Tibial nerve (tissue), 3 donors: ENCODE measurements at regions not wholly inside any gene's neighbourhood (a gene's known extent, or its start where the extent isn't known, plus 50 kb on each side); places are given as distances from the start of the nearest gene placed in this dataset.

Source experiments
- POLR2A ChIP-seq, 2 donors: fragments of 450-650 bp; IDR thresholded peaks; one replicate each; pipeline ENCODE4 v1.6.1; 2017; ENCODE audit warnings: antibody characterized with exemption in 2 of 2, mild to moderate bottlenecking in 2 of 2, moderate library complexity in 2 of 2
- TF ChIP-seq, protein P1 (sequence below), 5 experiments: fragments of 200-600 bp in 3 of 5; fragments of 450-650 bp in 2 of 5; sonication (generic) in 3 of 5; IDR thresholded peaks; one replicate each; pipeline ENCODE4 v1.5.1; 2016 to 2019; ENCODE audit warnings: antibody characterized with exemption in 5 of 5, mild to moderate bottlenecking in 3 of 5, moderate library complexity in 2 of 5

DNA sequence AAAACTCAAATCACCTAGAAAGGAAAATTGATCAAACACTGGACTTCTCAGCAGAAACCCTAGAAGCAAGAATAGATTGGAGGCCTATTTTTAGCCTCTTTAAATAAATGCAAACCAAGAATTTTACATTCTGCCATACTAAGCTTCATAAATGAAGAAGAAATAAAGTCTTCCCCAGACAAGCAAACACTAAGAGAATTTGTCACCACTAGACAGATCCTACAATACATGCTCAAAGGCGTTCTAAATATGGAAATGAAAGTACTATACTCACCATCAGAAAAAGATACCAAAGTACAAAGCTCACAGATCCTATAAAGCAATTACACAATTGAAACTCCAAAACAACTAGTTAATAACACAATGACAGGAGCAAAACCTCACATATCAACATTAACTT, 578.1 kb downstream of the UQCRFS1 start:
- TF ChIP-seq, protein P1, sequence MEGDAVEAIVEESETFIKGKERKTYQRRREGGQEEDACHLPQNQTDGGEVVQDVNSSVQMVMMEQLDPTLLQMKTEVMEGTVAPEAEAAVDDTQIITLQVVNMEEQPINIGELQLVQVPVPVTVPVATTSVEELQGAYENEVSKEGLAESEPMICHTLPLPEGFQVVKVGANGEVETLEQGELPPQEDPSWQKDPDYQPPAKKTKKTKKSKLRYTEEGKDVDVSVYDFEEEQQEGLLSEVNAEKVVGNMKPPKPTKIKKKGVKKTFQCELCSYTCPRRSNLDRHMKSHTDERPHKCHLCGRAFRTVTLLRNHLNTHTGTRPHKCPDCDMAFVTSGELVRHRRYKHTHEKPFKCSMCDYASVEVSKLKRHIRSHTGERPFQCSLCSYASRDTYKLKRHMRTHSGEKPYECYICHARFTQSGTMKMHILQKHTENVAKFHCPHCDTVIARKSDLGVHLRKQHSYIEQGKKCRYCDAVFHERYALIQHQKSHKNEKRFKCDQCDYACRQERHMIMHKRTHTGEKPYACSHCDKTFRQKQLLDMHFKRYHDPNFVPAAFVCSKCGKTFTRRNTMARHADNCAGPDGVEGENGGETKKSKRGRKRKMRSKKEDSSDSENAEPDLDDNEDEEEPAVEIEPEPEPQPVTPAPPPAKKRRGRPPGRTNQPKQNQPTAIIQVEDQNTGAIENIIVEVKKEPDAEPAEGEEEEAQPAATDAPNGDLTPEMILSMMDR (IDR thresholded peaks at IDR 0.05), result no peak
- no peak for TF ChIP-seq POLR2A (IDR thresholded peaks at IDR 0.05)
